HG02623 (cell line): ENCODE measurements at regions not wholly inside any gene's neighbourhood (a gene's known extent, or its start where the extent isn't known, plus 50 kb on each side); places are given as distances from the start of the nearest gene placed in this dataset.
"Not testable (repeated sequence)": the region's sequence is repeated elsewhere in the genome, so short reads cannot be mapped to it uniquely, and the experiment has no call there.

Experiments
- ATAC-seq: cut with Tn5 transposase; IDR thresholded peaks from one replicate; pipeline ENCODE4 v1.9.1; 2021; ENCODE audit warnings: moderate library complexity; ENCODE audit not compliant: unreplicated experiment

DNA sequence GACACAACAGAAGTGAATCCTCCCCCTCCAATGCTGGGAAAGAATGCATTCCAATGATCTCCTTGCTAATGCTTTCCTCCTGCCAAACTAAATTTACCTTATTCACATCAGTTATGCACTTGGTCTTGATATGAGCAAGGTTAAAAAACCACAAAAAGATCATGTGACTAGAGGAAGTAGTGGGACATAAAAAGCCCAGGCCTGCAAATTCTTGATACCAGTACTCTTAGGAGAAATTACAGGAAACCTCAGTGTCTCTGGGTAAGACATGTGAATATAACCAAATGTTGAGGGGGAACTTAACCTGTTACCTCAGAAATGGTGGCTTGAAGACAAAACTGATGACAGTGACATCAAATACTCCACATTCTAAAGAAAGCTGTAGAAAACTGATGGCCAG, 427.1 kb downstream of the RPS29 start:
- ATAC-seq: no peak

DNA sequence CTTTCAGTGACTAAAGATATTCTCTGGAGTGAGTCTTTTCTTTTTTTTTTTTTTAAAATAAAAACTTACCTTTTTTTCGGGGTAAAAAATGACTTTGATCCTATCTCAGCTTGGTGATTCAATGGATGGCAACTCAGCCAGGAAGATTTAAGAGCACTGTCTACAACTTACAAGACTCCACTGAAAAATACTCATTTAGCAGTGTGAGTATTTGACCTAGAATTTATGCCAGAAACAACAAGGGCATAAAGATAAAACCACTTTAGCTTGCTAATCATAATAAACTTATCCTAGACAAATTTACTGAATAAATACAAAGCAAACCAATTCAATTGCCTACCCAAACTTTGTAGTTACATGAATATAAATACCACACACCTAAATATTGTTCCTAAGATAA, 446.6 kb downstream of the RPS29 start:
- ATAC-seq: no peak

DNA sequence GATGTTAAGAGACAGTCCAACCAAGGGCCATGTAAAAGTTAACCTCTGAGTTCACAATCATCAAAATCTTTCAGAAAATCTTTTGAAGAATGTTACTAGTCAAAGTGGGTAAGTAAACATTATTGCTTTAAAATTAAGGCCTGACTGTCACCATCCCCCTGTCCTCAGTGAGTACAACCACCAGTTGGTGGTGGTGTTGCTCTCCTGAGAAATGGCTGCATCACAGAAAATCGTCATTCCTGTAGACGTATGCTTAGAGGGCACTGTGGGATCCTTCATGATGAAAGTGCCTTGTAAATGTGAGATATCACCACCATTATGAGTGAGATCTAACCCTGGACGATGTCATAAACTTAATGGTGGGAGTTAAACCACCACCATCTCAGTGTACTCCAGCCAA, 451.2 kb downstream of the RPS29 start:
- no peak for ATAC-seq

DNA sequence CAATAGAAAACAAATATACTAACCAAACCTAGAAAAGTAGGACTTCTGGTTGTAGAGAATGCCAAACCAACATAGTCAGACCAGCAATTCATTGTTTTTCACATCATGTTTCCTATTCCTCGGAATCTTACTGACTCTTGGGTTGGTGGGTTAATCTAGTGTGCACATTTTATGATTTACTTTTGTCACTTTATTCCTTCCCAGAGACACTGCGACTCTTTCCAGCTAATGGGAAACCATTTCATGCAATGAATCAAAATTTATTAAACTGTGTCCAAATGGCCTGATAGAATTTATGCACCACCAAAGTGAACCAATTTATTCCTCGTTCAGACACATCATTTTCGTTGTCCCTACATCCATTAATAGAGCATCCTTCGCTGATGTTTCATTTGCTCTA, 464.9 kb downstream of the RPS29 start:
- ATAC-seq: no peak

DNA sequence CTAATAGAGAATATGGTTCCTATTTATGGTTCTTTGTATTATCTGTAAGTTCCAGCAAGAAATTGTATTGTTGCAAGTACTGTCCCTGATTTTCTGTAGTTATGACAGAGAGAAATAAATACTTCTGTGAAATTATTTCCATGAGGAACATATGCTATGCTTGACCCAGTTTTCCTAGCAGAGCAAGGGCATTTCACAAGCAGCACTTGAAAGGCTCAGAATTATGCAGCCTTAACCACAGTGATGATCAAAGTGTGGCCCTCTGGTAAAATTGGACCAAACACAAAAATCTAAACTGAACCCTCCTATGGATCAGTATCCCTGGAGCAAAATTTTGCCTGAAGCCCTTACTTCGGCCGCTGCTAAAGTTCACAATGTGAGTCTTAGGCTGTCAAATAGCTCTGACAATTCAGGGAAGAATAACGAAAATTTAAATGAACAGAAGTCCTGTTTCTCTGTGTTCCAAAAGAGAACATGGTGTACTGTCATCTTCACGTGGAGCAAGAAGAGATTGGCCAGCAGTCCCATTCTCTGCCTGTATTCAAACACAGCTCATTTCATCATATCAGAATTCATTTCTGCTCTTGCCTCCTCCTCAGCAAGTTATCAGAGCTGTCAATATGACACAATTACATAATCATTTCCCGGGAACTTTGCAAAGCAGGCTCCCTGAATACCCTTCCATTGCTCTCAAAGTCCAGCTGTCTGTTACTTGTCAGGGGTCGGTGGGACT, 471.9 kb downstream of the RPS29 start:
- ATAC-seq: no peak

DNA sequence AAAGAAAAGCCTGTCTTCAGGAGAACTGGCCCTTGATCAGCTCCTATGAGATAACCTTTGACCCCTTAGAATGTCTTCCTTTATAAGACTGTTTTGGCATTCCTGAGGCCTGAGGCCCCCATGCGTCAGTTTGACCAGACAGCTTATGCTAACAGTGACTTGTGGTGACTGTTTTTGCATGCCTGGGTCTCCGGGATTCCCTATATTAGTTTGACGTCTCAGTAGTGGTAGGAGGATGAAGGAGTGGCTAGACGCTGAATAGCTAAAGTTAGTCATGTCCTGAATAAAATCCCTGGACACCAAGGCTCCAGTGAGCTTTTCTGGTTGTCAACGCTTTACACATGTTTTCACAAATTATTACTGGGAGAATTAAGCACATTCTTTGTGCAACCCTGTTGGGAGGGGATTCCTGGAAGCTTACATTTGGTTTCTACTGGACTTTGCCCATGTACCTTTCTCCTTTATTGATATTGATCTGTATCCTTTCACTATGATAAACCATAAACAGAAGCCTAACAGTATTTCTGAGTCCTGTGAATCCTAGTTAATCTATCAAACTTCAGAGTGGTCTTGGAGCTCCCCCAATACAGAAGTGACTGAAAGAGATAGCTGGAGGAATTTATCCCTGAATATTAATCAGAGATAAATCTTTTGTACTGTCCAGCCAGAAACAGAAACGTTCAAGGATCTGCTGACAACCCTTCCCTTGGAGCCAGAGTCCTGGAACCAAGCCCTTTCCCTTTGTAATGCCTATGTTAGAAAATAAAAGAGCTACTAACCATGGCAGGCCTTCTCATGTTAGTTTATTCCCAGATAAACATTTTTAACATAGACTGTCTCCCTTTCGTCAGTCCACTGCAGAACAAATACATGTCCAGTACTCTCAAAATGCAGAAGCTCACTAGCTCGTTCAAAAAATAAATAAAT, 479.2 kb downstream of the RPS29 start:
- no peak for ATAC-seq

DNA sequence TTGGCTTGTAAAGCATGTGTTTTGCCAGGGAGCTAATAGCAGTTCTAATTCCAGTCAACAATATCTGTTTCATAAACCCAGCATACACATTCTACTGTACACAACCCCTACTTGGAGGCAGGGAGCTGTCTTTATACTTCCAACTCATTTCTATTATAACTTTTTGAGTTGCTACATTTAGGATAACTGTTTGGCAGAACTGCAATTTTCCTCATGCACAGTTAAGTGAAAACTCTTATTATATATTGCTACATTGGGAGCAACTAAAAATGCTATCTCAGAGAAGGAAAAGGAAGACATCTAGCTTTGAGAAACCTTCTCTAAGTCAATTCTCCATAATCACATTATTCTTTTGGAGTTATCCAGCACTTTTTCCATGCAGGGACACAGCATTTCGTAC, 480.2 kb downstream of the RPS29 start:
- no peak for ATAC-seq

DNA sequence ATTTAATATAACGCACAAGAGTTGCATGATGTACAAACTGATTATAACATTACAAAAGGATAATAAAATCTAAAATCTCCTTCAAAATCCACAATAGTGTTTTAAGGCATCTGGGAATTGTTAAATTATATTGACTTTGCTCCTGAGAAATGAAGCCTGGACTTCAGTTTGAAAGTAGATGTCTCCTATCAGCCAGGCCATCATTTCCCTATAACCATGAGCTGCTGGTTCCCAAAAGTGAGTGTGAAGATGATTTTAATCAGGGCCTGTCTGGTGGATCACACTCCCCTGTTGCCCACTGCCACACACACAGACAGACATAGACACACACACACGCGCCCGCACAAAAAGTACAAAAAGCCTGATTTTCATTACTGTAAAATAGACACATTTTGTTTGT, 480.7 kb downstream of the RPS29 start:
- no peak for ATAC-seq

DNA sequence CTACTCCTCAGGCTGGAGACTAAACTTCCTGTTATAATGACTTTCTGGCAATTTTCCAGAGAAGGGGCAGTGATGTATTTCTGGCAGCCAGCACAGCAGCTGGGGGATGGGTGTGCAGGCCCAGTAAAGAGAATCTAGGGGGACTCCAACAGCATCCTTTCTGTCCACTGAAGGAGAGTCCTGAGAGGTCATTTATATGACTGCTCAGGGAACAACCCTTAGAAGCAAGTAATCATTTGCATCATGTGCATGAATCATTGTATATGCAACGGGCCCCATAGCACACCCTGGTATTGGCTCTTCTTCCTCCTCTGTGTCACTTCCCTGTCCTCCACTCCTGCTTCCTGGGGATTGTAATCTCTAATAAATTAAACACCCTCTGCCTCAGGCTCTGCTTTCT, 493.8 kb downstream of the RPS29 start:
- no peak for ATAC-seq

DNA sequence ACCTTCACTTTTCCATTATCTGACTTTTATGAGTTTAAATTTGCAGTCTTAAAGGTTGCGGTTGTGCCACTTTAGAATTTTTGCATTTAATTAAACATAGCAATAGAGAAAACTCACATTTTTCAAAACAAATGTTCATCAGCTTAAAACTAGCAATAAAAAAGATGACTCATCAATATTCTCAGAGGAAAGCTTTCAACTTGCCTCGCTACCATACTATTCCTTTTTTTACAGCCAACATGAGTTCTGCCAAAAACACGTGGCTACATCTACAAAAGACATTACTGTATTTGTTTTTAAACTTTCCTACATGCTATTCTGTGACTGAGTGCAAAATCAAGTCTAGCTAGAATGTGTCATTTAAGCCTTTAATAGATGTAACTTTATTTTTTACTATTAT, 497.1 kb downstream of the RPS29 start:
- ATAC-seq: no peak

DNA sequence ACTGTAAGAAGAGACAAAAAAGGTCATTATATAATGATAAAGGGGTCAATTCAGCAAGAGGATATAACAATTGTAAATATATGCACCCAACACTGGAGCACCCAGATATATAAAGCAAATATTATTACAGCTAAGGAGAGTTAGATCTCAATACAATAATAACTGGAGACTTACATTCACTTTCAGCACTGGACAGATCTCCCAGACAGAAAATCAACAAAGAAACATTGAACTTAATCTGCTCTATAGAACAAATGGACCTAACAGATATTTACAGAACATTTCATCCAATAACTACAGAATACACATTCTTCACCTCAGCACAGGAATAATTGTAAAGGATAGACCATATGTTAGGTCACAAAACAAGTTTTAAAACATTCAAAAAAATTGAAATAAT, 512.9 kb downstream of the RPS29 start:
- not testable (repeated sequence) for ATAC-seq

DNA sequence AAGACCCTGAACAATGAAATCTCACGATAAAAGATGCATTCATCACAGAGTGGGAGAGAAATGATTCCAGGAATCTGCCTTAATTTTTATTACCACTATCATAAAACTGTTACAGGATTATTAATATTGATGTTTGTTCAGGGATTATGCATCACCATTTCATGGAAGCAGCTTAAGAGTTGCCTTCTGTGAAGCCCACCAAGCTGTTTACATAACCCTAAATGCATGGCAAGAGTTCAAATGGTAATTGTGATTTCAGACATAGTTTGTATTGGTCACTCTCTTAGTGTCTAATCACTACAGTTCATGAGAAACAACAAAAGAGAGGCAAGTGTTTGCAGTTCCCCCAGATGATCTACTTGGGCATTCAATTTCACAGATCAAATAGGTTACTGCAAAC, 527.7 kb downstream of the RPS29 start:
- no peak for ATAC-seq

DNA sequence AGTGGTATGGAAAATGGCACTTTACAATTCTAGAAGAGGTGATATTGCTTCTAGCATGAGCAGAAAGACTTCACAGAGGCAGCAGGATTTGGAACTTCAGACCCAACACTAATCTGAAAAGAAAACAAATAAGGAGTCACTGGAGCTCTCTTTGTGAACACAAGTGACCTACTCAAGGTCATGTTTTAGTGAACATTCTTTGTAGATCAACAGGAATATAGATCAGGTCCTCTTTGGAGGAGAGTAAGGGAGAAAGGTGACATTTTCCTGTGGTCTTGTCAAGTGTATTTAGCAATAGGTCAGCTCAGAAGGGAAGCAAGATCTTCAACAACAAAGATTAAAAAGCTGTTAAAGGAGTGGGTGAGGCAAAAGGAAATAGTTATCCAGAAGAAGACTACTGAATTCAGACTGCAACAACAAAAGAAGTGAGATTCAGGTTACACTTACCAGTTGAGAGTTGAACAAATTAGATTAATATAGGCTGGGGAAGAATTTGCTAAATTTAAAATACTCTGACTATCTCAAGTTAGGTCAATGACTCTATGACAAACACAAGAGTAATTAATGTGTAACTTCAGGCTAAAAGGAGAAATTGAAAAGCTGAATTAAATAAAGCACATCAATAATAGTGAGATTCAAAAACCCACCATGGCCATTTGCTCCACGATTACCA, 528.2 kb downstream of the RPS29 start:
- no peak for ATAC-seq

DNA sequence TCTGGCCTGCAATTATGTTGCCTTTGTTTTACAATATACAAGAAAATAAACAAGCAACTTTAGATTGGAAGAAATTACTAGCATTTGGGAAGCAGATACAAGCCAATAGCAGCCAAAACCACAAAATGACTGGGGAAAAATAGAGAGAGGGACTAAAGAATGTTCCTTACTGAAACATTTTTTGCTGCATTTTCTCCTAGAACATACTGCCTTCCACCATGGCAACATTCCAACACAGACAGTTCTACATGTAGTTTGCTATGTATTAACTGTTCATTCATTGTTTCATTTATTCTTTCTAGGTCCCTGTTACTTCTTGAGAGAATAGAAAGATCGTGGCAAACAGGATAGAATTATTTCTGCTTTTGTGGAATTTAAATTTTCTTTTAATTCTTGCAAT, 530.2 kb downstream of the RPS29 start:
- ATAC-seq: no peak

DNA sequence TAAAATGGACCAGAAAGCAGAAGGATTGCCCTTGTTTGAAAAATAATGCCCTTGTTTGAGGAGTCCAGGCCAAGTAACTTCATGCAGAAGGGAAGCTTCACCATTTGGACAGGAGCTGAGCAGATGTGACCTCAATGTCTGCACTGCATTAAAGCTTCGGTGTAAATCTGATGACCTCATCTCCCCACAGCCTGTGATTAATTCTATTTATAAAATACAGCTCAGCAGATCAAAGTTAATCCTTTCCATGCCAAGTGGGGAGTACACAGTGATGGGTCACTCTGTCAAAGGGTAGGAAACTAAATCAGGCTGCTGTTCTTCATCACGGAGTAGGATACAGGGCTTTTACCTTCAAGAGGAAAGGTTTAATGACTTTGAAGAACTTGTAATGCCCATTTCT, 533.7 kb downstream of the RPS29 start:
- no peak for ATAC-seq

DNA sequence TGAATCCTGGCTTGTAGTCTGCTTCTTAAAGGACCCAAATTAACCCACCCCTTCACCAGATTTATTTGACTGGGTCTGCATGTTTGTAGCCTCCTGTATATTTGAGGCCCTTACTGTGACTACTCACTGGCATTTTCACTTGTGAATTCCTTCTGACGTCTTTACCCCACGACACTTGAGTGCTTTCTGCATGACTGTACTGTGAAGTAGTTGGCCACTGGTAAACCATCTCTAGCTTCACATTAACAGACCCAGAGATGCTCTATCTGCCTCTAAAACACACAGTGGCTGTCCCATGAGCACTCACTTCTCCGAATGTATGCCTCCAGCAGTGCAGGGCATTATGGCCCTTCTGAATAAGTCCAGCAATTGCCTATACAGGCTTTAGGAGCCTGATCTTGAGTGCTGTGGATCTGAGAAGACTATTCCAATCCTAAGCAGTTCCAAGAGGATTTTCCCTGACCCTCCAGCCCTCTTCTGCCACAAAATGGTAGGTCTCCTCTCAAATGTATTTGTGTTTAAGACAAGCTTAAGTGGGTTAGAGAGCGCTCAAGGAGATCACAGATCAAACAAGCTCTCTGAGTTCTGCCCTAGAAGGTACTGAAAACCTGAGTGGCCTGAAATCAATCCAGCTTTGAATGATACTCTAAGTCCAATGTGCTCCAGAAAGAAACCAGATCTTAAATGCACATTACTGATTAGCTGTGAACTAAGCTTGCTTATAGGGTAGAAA, 534.7 kb downstream of the RPS29 start:
- no peak for ATAC-seq

DNA sequence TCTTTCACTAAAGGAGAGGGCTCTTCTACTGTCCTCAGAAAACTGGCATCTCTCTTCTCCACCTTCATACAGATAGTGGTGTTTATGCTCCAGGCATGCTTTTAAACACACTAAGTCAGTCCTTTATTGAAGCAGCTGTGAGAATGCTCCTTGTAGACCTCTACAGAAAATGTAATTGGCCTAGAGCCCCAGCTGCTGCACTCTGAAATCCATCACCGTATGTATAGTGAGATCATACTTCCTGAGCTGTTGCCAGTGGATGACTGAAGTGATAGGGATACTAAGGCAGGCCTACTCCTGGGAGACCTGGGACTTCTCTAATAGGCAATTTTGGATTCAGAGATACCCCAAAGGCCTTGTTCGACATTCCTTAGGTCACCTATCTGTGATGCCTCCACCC, 535.4 kb downstream of the RPS29 start:
- ATAC-seq: no peak

DNA sequence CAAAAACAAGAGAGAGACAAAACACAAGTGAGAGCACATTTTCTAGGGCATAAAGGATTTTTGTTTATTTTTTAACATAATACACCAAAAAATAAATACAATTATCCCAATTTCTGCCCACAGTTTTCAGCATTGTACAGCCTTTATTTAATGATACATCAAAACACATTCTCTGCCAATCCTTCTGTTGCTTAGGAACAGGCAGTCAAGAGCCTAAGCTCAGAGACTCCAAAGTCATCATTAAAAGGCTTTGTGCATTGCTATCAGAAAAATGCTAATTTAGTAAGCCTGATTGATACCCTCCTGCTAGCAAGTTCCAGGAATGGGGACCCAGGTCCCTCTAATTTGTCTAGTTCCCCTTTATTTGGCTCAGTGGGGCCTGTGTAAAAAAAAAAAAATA, 536.5 kb downstream of the RPS29 start:
- ATAC-seq: no peak

DNA sequence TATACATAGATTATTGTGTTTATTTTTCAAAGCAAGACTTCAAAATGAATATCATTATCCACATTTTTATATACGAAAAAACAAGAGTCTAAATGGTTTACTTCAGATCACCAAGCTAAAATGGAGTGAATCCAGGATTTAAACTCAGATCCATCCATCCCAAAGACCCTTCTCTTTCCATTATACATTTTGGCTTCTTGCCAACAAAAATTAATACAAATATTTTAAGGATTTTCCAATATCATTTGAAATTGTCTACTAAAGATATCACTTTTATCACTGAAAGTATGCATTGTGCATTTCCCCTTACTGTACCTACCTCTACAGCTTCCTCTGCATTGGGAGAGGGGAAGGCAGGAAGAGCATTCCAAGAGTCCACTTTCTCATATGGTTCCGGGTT, 541.2 kb downstream of the RPS29 start:
- ATAC-seq: no peak

DNA sequence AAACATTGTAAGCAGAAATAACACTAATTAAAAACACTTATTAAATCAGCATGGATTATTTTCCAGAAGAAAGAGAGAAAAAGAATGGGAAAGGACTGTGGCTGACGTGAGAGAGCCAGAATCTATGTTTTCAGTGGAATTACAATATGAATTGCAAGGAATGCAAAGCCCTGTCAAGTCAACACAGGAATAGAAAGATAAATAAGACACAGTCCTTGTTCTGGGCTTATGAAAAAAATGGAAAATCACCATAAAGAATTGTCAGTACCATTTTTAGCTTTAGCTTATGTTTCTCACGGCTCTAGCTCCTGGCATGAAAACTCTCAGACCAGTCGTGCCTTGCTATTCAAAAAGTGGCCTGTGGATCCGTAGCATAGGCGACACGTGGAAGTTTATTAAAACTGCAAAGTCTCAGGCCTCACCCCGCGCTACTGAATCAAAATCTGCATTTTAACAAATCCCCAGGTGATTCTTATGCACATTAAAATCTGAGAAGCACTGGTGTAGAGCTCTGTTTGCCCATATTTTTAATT, 549.1 kb downstream of the RPS29 start:
- no peak for ATAC-seq

DNA sequence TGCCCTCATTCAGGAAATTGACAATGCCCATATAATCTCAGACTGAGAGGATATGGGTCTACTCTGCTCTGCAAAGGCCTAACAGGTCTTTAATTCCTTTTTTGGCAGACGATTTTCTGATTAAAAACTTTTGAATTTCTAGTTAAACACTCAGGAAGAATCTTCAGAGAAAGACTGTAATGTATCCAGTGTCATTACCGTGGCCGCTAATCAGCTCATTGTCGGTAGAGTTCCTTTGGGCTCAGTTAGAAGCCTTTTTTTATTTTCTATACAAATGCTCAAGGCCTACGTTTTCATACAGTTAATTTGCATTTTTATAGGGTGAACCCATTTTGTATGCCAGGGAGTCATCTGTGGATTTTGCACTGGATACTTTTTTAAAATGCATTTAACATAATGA, 549.9 kb downstream of the RPS29 start:
- ATAC-seq: no peak
